ENCODE measurements at regions not wholly inside any gene's neighbourhood (a gene's known extent, or its start where the extent isn't known, plus 50 kb on each side); places are given as distances from the start of the nearest gene placed in this dataset.

DNA sequence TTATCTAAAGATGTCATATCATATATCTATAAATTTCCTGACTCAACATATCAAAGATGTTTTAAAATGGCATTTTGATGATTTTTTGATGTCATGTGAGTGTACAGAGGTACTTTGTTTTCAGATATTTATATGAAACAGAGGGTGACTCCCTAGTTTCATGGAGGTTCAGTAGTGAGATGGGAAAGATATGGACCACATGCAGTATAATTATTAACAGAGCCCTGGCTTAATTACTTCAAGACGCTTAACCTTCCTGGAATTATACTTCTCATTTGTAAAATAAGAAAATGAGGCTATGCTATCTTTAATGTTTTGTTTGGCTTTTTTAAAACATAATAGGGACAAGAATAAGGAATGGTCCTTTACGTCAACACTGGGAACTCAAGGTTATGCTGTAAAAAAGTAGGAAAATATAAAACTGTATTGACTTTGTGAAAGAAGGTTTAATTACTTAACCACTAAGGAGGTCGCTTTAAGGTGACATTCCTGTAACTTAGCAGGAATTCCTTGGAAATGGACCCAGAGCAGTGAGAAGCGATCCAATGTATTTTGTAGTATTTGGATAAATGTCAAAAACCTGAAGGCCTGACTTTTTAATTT lies 821.0 kb upstream of the IGFBP3 start (continued):
- no peak for TF ChIP-seq RNF2 (IDR thresholded peaks at IDR 0.05; ENCODE audit: borderline replicate concordance, low read depth, low read length, missing control alignments, poor library complexity, severe bottlenecking)

All from H1 (cell line).